ENCODE measurements at regions not wholly inside any gene's neighbourhood (a gene's known extent, or its start where the extent isn't known, plus 50 kb on each side); places are given as distances from the start of the nearest gene placed in this dataset.

GRCh38 chrX:113391875-113392274, 551.2 kb upstream of the AMOT start (continued):
- TF ChIP-seq AKNA (CRISPR knock-in tag; IDR thresholded peaks at IDR 0.05; ENCODE audit: borderline replicate concordance), result no peak

GRCh38 chrX:113390531-113390930, 549.9 kb upstream of the AMOT start:
- WGBS (ENCODE audit: low lambda C conversion rate), result 0% methylated on average over 2 of the region's 3 CpGs
- H4K20me1 ChIP-seq (ENCODE audit: insufficient read depth, low read length), result no peaks in the 10 kb centered on the region
- BruUV-seq (replicated peaks), result no TSS peak
- no peak for ATAC-seq
- no peak overlapping the region for H2AFZ ChIP-seq (ENCODE audit: low read length)
- H3K4me2 ChIP-seq (ENCODE audit: low read depth, low read length), result no peak overlapping the region
- H3K36me3 ChIP-seq (replicated peaks in 1 of 2; ENCODE audit: control insufficient read depth in 1 of 2, insufficient read depth in 2 of 2, low read length in 2 of 2), result no peaks in the 10 kb centered on the region
- 0 out of 2 replicates have a peak, but pooled peaks have one; percentile 8 for TF ChIP-seq STAG1 (CRISPR knock-in tag; IDR thresholded peaks at IDR 0.05)
- no peak for TF ChIP-seq TOPORS (CRISPR knock-in tag; IDR thresholded peaks at IDR 0.05)
- TF ChIP-seq CTCF (CRISPR knock-in tag; IDR thresholded peaks at IDR 0.05), result 0 out of 2 replicates have a peak, but pooled peaks have one; percentile 8
- POLR2A ChIA-PET, result no interaction called here
- H3K79me2 ChIP-seq (ENCODE audit: insufficient read depth, low read length), result no peaks in the 10 kb centered on the region
- no peaks in the 10 kb centered on the region for H3K27me3 ChIP-seq (ENCODE audit: control insufficient read depth in 1 of 2, insufficient read depth in 2 of 2, low read length in 2 of 2)
- in situ Hi-C loops (cut with HindIII; ENCODE audit: extremely low pct_ligation_motif_present, low pct_unique_long_range_greater_than_20kb), result no loop called here
- H3K9ac ChIP-seq (ENCODE audit: insufficient read depth, low read depth, low read length), result no peak overlapping the region
- no peak overlapping the region for H3K4me3 ChIP-seq (replicated peaks in 1 of 3; ENCODE audit: insufficient read depth in 1 of 3, low read depth in 2 of 3, low read length in 3 of 3)
- intact Hi-C loops (cut with micrococcal nuclease; ENCODE audit: unreplicated experiment), result no loop called here
- H3K27ac ChIP-seq (ENCODE audit: extremely low read length, insufficient read depth, low read length), result no peak overlapping the region
- CTCF ChIA-PET (ENCODE audit: low intra/inter-chr PET ratio, low total read pairs), result no interaction called here
- H3K4me1 ChIP-seq (ENCODE audit: insufficient read depth, low read length), result no peaks in the 10 kb centered on the region
- FAIRE-seq, result no peak
- H3K9me3 ChIP-seq (ENCODE audit: low read length), result no peaks in the 10 kb centered on the region
- DNase-seq (ENCODE audit: low spot score), result no peak
